ENCODE measurements at regions not wholly inside any gene's neighbourhood (a gene's known extent, or its start where the extent isn't known, plus 50 kb on each side); places are given as distances from the start of the nearest gene placed in this dataset.

GRCh38 chr10:35892526-35892925 lies 250.4 kb upstream of the FZD8 start:
- no peak for TF ChIP-seq EP300 (IDR thresholded peaks at IDR 0.05; ENCODE audit: borderline replicate concordance)
- no peak for TF ChIP-seq YY1 (IDR thresholded peaks at IDR 0.05; ENCODE audit: low read depth)
